B cell (primary cell): ENCODE measurements at regions not wholly inside any gene's neighbourhood (a gene's known extent, or its start where the extent isn't known, plus 50 kb on each side); places are given as distances from the start of the nearest gene placed in this dataset.

ENCODE experiments used
- ATAC-seq: fragments of 200-7000 bp; cut with Tn5 transposase; one replicate; pipeline ENCODE4 v1.10.0; 2021; ENCODE audit warnings: low read depth, mild to moderate bottlenecking, moderate number of reproducible peaks, moderate library complexity
- CTCF ChIA-PET: fragments of 350-600 bp; sonication (Branson Sonifier 250); formaldehyde crosslinking; loops from one replicate; lab custom pipeline; 2021; ENCODE audit warnings: antibody characterized with exemption, inconsistent platforms; lab: Charles Lee
- POLR2A ChIA-PET: fragments of 350-600 bp; sonication (Branson Sonifier 250); formaldehyde crosslinking; loops from one replicate; lab custom pipeline; 2021; ENCODE audit warnings: antibody characterized with exemption; lab: Charles Lee
- DNase-seq: peaks from one replicate; pipeline ENCODE4 v3.0.0; 2013
- H2AFZ ChIP-seq: 2 replicates; pipeline ENCODE4 v1.6.1; 2012; ENCODE audit warnings: mild to moderate bottlenecking, low read depth, low read length; ENCODE audit not compliant: insufficient read depth, poor library complexity, severe bottlenecking
- H3K27ac ChIP-seq, 2 donors: 1 replicate in 1 of 2; 2 replicates in 1 of 2; pipeline ENCODE4 v1.5.1; 2012 to 2013; ENCODE audit warnings: low read length in 2 of 2, mild to moderate bottlenecking in 2 of 2, moderate library complexity in 1 of 2
- H3K27me3 ChIP-seq, 4 experiments: fragments of 200-600 bp in 1 of 4; sonication (generic) in 1 of 4; replicated peaks in 1 of 4; 1 replicate in 2 of 4; 2 replicates in 2 of 4; pipeline versions ENCODE4 v1.6.1 to v1.7.0; 2013 to 2016; ENCODE audit warnings: low read length in 3 of 4, mild to moderate bottlenecking in 2 of 4, mixed read lengths in 1 of 4, moderate library complexity in 1 of 4; ENCODE audit not compliant: insufficient read depth in 4 of 4, control insufficient read depth in 3 of 4; ENCODE audit errors: control extremely low read depth in 1 of 4
- H3K36me3 ChIP-seq, 2 experiments: replicated peaks in 1 of 2; 1 replicate in 1 of 2; 2 replicates in 1 of 2; pipeline versions ENCODE4 v1.6.1 to v1.7.1; 2013; ENCODE audit warnings: low read length in 1 of 2; ENCODE audit not compliant: insufficient read depth in 2 of 2, control insufficient read depth in 1 of 2; ENCODE audit errors: control extremely low read depth in 1 of 2, extremely low read depth in 1 of 2
- H3K4me1 ChIP-seq, 2 donors: fragments of 200-600 bp in 1 of 2; sonication (generic) in 1 of 2; 1 replicate in 1 of 2; 2 replicates in 1 of 2; pipeline versions ENCODE4 v1.5.1 to v1.6.1; 2013 to 2017; ENCODE audit warnings: low read length in 2 of 2; ENCODE audit not compliant: control insufficient read depth in 2 of 2, insufficient read depth in 2 of 2
- H3K4me2 ChIP-seq: replicated peaks from 2 replicates; pipeline ENCODE3; 2012; ENCODE audit warnings: mild to moderate bottlenecking, low read depth, low read length; ENCODE audit not compliant: poor library complexity, severe bottlenecking
- H3K4me3 ChIP-seq, 5 experiments: fragments of 200-600 bp in 1 of 5; sonication (generic) in 1 of 5; 1 replicate in 3 of 5; 2 replicates in 2 of 5; pipeline versions ENCODE4 v1.5.1 to v1.7.0; 2011 to 2016; ENCODE audit warnings: low read length in 4 of 5, mild to moderate bottlenecking in 4 of 5, low read depth in 2 of 5, control low read depth in 1 of 5, moderate library complexity in 1 of 5; ENCODE audit not compliant: insufficient read depth in 1 of 5; ENCODE audit errors: control extremely low read depth in 1 of 5, extremely low read depth in 1 of 5
- H3K79me2 ChIP-seq: fragments of 200-600 bp; sonication (generic); one replicate; pipeline ENCODE4 v1.6.0; 2016; ENCODE audit warnings: low read length; ENCODE audit not compliant: control insufficient read depth, insufficient read depth
- H3K9ac ChIP-seq: fragments of 200-600 bp; sonication (generic); 2 replicates; pipeline ENCODE4 v1.6.1; 2017; ENCODE audit warnings: mild to moderate bottlenecking, low read length, moderate library complexity
- H3K9me3 ChIP-seq, 3 donors: one replicate each; pipeline versions ENCODE4 v1.6.1 to v1.7.1; 2013; ENCODE audit warnings: low read length in 2 of 3; ENCODE audit not compliant: control insufficient read depth in 2 of 3, insufficient read depth in 1 of 3; ENCODE audit errors: control extremely low read depth in 1 of 3
- H4K20me1 ChIP-seq: 2 replicates; pipeline ENCODE4 v1.6.0; 2012; ENCODE audit warnings: mild to moderate bottlenecking, low read length; ENCODE audit not compliant: insufficient read depth, control insufficient read depth, poor library complexity, severe bottlenecking
- H3K27ac Mint-ChIP-seq: one replicate; pipeline ENCODE4 v1.8.0; 2021; ENCODE audit warnings: mixed read lengths
- H3K27me3 Mint-ChIP-seq: one replicate; pipeline ENCODE4 v1.8.0; 2021; ENCODE audit warnings: mixed read lengths
- H3K4me1 Mint-ChIP-seq: one replicate; pipeline ENCODE4 v1.8.0; 2021; ENCODE audit warnings: mixed read lengths
- H3K4me3 Mint-ChIP-seq: one replicate; pipeline ENCODE4 v1.8.0; 2021; ENCODE audit warnings: mixed read lengths
- H3K9me3 Mint-ChIP-seq: one replicate; pipeline ENCODE4 v1.8.0; 2022; ENCODE audit warnings: mixed read lengths; ENCODE audit not compliant: insufficient read depth
- EZH2 ChIP-seq: IDR thresholded peaks from 2 replicates; pipeline ENCODE4 v1.6.1; 2012; ENCODE audit warnings: borderline replicate concordance, low read depth, mild to moderate bottlenecking, moderate library complexity, low read length; ENCODE audit not compliant: insufficient read depth, poor library complexity, severe bottlenecking
- WGBS: methylation state at CpG from one replicate; pipeline ENCODE4 v1.1.5; 2013; ENCODE audit warnings: missing lambda C conversion rate; ENCODE audit not compliant: insufficient coverage; 5-methylcytosine and 5-hydroxymethylcytosine counted together
- intact Hi-C: fragments of 100-400 bp; cut with micrococcal nuclease; formaldehyde crosslinking; loops from one replicate; pipeline ENCODE4 v1.10.0; 2022
- TF ChIP-seq, protein P1 (sequence below): fragments of 200-600 bp; IDR thresholded peaks from one replicate; pipeline ENCODE4 v1.8.0; 2022; ENCODE audit warnings: antibody characterized with exemption, mild to moderate bottlenecking

DNA sequence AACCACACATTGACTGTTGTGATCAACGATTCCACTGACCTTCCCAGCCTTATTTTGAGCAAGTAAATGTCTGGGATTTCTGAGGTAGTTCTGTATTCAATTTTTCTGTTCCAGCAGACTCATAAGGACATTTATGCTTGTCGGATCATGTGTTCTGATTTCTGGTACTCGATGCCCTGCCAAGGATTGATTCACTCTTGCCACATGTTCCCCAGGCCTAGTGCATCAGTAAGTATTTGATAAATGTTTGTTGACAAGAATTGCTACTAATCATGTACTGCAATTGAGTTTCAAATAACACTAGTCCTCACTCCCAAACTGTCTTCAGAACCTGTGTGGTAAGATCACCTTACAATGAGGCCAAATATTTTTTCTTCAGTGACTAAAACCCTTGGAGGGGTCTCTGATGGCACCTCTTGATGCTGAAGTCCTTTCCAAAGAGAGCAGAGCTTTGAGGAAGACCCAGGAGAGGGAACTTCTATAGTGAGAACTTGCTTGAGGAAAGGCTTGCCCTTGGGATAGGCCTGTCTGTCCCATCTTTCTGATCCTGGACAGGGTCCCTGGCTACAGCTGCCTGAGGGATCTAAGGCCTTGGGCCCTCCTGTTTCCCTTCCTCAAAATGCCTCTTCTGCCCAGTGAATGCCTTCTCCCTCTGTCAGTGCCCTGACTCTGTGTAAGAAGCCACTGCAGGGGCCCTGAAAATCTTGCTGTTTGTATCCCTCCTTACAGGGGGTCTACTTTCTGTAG lies 115.8 kb upstream of the FAM78B start:
- H3K27me3 Mint-ChIP-seq = peaks cover 7% of the 10 kb centered on the region
- no peaks in the 10 kb centered on the region for H3K27me3 ChIP-seq
- CTCF ChIA-PET = no interaction called here
- H3K27ac ChIP-seq = no peak overlapping the region
- H3K9me3 ChIP-seq = no peaks in the 10 kb centered on the region
- H3K27ac Mint-ChIP-seq = no peak overlapping the region
- ATAC-seq = no peak
- H3K9me3 Mint-ChIP-seq = peaks cover 5% of the 10 kb centered on the region
- H3K4me1 ChIP-seq = no peaks in the 10 kb centered on the region
- H3K4me3 Mint-ChIP-seq = no peak overlapping the region
- no peak overlapping the region for H3K4me3 ChIP-seq
- no peaks in the 10 kb centered on the region for H3K36me3 ChIP-seq
- no peaks in the 10 kb centered on the region for H3K79me2 ChIP-seq
- H3K4me1 Mint-ChIP-seq = no peaks in the 10 kb centered on the region
- H3K4me2 ChIP-seq = no peak overlapping the region
- no CpG with 5 or more reads among the region's 3 CpGs for WGBS
- DNase-seq = no peak
- no peaks in the 10 kb centered on the region for H4K20me1 ChIP-seq
- TF ChIP-seq EZH2 = no peak
- TF ChIP-seq, protein P1, sequence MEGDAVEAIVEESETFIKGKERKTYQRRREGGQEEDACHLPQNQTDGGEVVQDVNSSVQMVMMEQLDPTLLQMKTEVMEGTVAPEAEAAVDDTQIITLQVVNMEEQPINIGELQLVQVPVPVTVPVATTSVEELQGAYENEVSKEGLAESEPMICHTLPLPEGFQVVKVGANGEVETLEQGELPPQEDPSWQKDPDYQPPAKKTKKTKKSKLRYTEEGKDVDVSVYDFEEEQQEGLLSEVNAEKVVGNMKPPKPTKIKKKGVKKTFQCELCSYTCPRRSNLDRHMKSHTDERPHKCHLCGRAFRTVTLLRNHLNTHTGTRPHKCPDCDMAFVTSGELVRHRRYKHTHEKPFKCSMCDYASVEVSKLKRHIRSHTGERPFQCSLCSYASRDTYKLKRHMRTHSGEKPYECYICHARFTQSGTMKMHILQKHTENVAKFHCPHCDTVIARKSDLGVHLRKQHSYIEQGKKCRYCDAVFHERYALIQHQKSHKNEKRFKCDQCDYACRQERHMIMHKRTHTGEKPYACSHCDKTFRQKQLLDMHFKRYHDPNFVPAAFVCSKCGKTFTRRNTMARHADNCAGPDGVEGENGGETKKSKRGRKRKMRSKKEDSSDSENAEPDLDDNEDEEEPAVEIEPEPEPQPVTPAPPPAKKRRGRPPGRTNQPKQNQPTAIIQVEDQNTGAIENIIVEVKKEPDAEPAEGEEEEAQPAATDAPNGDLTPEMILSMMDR = no peak
- no peak overlapping the region for H3K9ac ChIP-seq
- intact Hi-C loops = no loop called here
- H2AFZ ChIP-seq = no peak overlapping the region
- POLR2A ChIA-PET = no interaction called here

GRCh38 chr1:166283190-166283589 lies 116.4 kb upstream of the FAM78B start:
- no peak overlapping the region for H3K4me3 Mint-ChIP-seq
- DNase-seq (no peak), ATAC-seq (no peak)
- Histone ChIP-seq H2AFZ (no peak overlapping the region), H3K79me2 (no peaks in the 10 kb centered on the region), H3K9ac (no peak overlapping the region), H3K4me2 (no peak overlapping the region), H4K20me1 (no peaks in the 10 kb centered on the region), H3K4me3 (no peak overlapping the region), H3K9me3 (no peaks in the 10 kb centered on the region), H3K27ac (no peak overlapping the region), H3K36me3 (no peaks in the 10 kb centered on the region), H3K27me3 (no peaks in the 10 kb centered on the region), H3K4me1 (no peaks in the 10 kb centered on the region)
- TF ChIP-seq EZH2 = no peak
- ChIA-PET POLR2A (no interaction called here), CTCF (no interaction called here)
- peaks cover 5% of the 10 kb centered on the region for H3K9me3 Mint-ChIP-seq
- WGBS = 88% methylated on average over 4 of the region's 6 CpGs
- H3K27me3 Mint-ChIP-seq = peaks cover 7% of the 10 kb centered on the region
- intact Hi-C loops = no loop called here
- H3K4me1 Mint-ChIP-seq = no peaks in the 10 kb centered on the region
- H3K27ac Mint-ChIP-seq = no peak overlapping the region
